OCI-LY3 (cell line): ENCODE measurements at regions not wholly inside any gene's neighbourhood (a gene's known extent, or its start where the extent isn't known, plus 50 kb on each side); places are given as distances from the start of the nearest gene placed in this dataset.

ENCODE experiments used
- H2AFZ ChIP-seq: fragments of 200-600, 300-600 bp; shearing (Covaris generic); 2 replicates; pipeline ENCODE4 v1.6.0; 2014; ENCODE audit warnings: antibody characterized with exemption, low read depth, low read length
- H3K27ac ChIP-seq: fragments of 200-600, 300-600 bp; sonication (generic); 2 replicates; pipeline ENCODE4 v1.5.1; 2014; ENCODE audit warnings: mild to moderate bottlenecking, low read length, moderate library complexity, mixed read lengths
- H3K27me3 ChIP-seq: fragments of 200-600, 300-600 bp; sonication (generic); 2 replicates; pipeline ENCODE4 v1.6.1; 2014; ENCODE audit warnings: low read depth, low read length, mixed read lengths
- H3K36me3 ChIP-seq: fragments of 200-600, 300-600 bp; sonication (generic); replicated peaks from 2 replicates; pipeline ENCODE3; 2014; ENCODE audit warnings: low read depth, low read length, mixed read lengths
- H3K4me1 ChIP-seq: fragments of 300-600, 200-600 bp; sonication (generic); 2 replicates; pipeline ENCODE4 v1.6.1; 2014; ENCODE audit warnings: low read length, mixed read lengths
- H3K4me2 ChIP-seq: fragments of 200-600, 300-600 bp; sonication (generic); 2 replicates; pipeline ENCODE4 v1.6.1; 2014; ENCODE audit warnings: low read length, mixed read lengths
- H3K4me3 ChIP-seq: fragments of 300-600, 200-600 bp; sonication (generic); 2 replicates; pipeline ENCODE4 v1.5.1; 2014; ENCODE audit warnings: antibody characterized with exemption, mild to moderate bottlenecking, low read length, moderate library complexity
- H3K79me2 ChIP-seq: fragments of 300-600, 200-600 bp; shearing (Covaris generic); 2 replicates; pipeline ENCODE4 v1.6.1; 2014; ENCODE audit warnings: mild to moderate bottlenecking, low read length, mixed read lengths
- H3K9ac ChIP-seq: fragments of 300-600, 200-600 bp; shearing (Covaris generic); 2 replicates; pipeline ENCODE4 v1.6.0; 2014; ENCODE audit warnings: mild to moderate bottlenecking, low read length, moderate library complexity
- H3K9me3 ChIP-seq: fragments of 200-600, 300-600 bp; shearing (Covaris generic); 2 replicates; pipeline ENCODE4 v1.6.1; 2014; ENCODE audit warnings: low read length, mixed read lengths; ENCODE audit not compliant: insufficient read depth
- H4K20me1 ChIP-seq: fragments of 200-600, 300-600 bp; sonication (generic); 2 replicates; pipeline ENCODE4 v1.6.1; 2016; ENCODE audit warnings: low read length, mixed read lengths; ENCODE audit not compliant: insufficient read depth
- EZH2phosphoT487 ChIP-seq: fragments of 200-600 bp; shearing (Covaris generic); IDR thresholded peaks from 2 replicates; pipeline ENCODE4 v1.6.1; 2018; ENCODE audit warnings: antibody characterized with exemption, mixed run types, low read depth
- TF ChIP-seq, protein P1 (sequence below): fragments of 200-600, 300-600 bp; sonication (generic); IDR thresholded peaks from 2 replicates; pipeline ENCODE4 v1.5.1; 2014; ENCODE audit warnings: antibody characterized with exemption, low read length, low read depth

DNA sequence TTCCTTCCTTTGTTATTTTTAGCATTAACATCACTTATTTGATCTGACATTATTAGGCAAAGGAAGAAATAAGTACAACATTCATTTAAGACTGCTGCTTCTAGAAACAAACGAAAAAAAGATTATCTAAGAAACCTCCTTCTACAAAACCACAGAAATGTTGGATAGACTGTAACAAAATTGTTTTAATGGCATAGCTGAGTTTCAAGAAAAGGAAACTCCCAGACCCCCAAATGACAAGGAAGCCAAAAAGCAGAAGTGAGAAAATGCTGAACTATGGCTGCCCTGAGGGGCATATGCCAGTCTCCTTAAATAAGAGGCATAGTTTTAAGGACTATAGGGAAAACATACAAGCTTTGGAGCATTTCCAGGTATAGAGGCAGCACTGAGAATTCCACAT lies 1431.6 kb upstream of the TENM3 start:
- Histone ChIP-seq H3K9me3 (no peaks in the 10 kb centered on the region), H3K4me2 (no peak overlapping the region), H3K4me1 (peaks cover 20% of the 10 kb centered on the region), H4K20me1 (no peaks in the 10 kb centered on the region), H3K9ac (no peak overlapping the region), H3K27me3 (no peaks in the 10 kb centered on the region), H3K4me3 (no peak overlapping the region), H3K36me3 (no peaks in the 10 kb centered on the region), H3K27ac (no peak overlapping the region), H3K79me2 (no peaks in the 10 kb centered on the region), H2AFZ (no peak overlapping the region)
- no peak for TF ChIP-seq EZH2phosphoT487
- TF ChIP-seq, protein P1, sequence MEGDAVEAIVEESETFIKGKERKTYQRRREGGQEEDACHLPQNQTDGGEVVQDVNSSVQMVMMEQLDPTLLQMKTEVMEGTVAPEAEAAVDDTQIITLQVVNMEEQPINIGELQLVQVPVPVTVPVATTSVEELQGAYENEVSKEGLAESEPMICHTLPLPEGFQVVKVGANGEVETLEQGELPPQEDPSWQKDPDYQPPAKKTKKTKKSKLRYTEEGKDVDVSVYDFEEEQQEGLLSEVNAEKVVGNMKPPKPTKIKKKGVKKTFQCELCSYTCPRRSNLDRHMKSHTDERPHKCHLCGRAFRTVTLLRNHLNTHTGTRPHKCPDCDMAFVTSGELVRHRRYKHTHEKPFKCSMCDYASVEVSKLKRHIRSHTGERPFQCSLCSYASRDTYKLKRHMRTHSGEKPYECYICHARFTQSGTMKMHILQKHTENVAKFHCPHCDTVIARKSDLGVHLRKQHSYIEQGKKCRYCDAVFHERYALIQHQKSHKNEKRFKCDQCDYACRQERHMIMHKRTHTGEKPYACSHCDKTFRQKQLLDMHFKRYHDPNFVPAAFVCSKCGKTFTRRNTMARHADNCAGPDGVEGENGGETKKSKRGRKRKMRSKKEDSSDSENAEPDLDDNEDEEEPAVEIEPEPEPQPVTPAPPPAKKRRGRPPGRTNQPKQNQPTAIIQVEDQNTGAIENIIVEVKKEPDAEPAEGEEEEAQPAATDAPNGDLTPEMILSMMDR: no peak

DNA sequence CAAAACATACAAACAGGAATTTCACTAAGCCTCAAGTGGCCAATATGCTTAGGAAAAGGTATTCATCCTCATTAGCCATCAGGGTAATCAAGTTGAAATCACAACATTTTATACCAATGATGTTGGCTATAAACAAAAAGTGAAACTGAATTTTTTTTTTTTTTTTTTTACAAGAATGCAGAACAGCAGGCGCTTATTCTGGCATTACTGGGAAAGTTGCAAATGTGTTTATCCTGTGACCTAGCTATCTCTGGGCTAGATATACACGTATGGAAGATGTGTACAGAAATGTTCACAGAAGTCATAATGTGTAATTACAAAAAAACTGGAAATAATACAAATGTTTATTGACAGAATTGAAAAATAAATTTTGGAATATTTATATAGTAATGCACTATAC lies 1430.4 kb upstream of the TENM3 start:
- Histone ChIP-seq H3K4me2 (no peak overlapping the region), H4K20me1 (no peaks in the 10 kb centered on the region), H3K4me3 (no peak overlapping the region), H3K27me3 (no peaks in the 10 kb centered on the region), H3K9me3 (no peaks in the 10 kb centered on the region), H3K4me1 (peaks cover 20% of the 10 kb centered on the region), H3K9ac (no peak overlapping the region), H2AFZ (no peak overlapping the region), H3K36me3 (no peaks in the 10 kb centered on the region), H3K27ac (no peak overlapping the region), H3K79me2 (no peaks in the 10 kb centered on the region)
- TF ChIP-seq EZH2phosphoT487: no peak
- TF ChIP-seq, protein P1: no peak

DNA sequence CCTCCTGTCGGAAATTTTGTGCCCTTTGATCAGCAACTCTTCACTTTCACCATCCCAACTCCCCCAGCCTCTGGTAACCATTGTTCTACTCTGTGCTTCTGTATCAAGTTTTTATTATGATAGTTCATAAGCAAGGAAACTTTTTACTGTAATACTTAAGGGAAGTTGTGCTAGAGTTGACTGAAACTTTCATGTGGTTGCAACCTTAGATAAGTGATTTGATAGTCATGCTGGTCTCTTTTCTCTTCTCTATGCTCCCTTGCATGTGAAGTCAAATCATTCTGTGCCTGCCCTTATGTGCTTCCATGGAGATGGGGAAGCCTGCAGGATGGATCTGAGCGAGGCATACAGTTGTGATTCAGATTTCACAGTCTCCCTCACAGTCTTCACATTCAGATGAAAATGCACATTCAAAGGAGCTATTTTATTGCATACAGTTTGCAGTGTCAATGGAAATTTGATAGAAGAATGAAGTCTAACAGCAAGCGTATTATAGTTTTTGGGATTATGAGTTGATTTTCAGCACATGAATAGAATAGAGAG lies 1428.3 kb upstream of the TENM3 start:
- no peaks in the 10 kb centered on the region for H3K79me2 ChIP-seq
- no peak overlapping the region for H3K9ac ChIP-seq
- H4K20me1 ChIP-seq: no peaks in the 10 kb centered on the region
- H3K4me3 ChIP-seq: no peak overlapping the region
- TF ChIP-seq EZH2phosphoT487: no peak
- TF ChIP-seq, protein P1: no peak
- H3K4me1 ChIP-seq: peaks cover 10% of the 10 kb centered on the region
- H3K27me3 ChIP-seq: no peaks in the 10 kb centered on the region
- no peak overlapping the region for H3K4me2 ChIP-seq
- H3K9me3 ChIP-seq: no peaks in the 10 kb centered on the region
- H2AFZ ChIP-seq: no peak overlapping the region
- H3K27ac ChIP-seq: no peak overlapping the region
- H3K36me3 ChIP-seq: no peaks in the 10 kb centered on the region

DNA sequence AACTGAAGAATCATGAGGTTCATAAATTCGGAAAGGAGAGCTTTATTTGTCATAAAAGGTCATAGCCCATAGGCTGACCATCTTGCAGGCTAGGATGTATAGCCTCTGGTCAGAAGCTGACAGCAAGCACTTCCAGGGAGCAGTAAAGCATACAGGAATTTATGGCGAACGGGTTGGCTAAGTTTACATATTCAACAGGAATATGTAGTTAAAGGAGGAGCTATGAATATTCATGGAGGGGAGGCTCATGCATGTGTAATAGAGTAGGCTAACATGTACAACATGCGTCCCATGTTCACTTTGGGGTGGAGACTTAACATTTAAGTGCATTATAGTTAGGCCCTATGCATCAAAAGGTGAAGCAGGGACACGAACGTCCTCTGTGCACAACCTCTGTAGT lies 1425.7 kb upstream of the TENM3 start:
- H3K9ac ChIP-seq: no peak overlapping the region
- H3K9me3 ChIP-seq: no peaks in the 10 kb centered on the region
- no peak for TF ChIP-seq EZH2phosphoT487
- TF ChIP-seq, protein P1: no peak
- no peak overlapping the region for H2AFZ ChIP-seq
- no peak overlapping the region for H3K27ac ChIP-seq
- no peaks in the 10 kb centered on the region for H3K79me2 ChIP-seq
- no peak overlapping the region for H3K4me2 ChIP-seq
- no peaks in the 10 kb centered on the region for H4K20me1 ChIP-seq
- no peaks in the 10 kb centered on the region for H3K4me1 ChIP-seq
- no peak overlapping the region for H3K4me3 ChIP-seq
- no peaks in the 10 kb centered on the region for H3K36me3 ChIP-seq
- no peaks in the 10 kb centered on the region for H3K27me3 ChIP-seq
